GM18502 (cell line): ENCODE measurements at regions not wholly inside any gene's neighbourhood (a gene's known extent, or its start where the extent isn't known, plus 50 kb on each side); places are given as distances from the start of the nearest gene placed in this dataset.

ENCODE experiments used
- ATAC-seq: cut with Tn5 transposase; IDR thresholded peaks from one replicate; pipeline ENCODE4 v1.9.1; 2021; ENCODE audit warnings: mild to moderate bottlenecking; ENCODE audit not compliant: unreplicated experiment, poor library complexity

DNA sequence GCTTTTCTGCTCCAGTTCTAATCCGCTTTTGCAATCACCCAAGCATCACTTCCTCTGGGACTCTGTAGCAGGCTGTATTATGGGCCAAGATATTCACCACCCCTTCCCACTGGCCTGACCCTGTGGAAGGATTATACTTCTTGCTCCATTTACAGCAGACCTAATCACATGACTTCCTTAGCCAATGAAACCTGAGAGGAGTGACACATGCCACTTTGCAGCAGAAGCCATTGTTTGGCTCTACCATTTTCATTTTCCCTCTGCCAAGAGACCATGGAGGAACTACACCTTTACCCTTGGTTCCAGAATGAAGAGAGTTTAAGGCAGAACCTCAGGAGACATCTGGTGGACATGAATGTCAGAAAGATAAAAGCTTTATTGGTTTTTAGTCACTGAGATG is 134.9 kb upstream of the HSD17B12 start:
- no peak for ATAC-seq

DNA sequence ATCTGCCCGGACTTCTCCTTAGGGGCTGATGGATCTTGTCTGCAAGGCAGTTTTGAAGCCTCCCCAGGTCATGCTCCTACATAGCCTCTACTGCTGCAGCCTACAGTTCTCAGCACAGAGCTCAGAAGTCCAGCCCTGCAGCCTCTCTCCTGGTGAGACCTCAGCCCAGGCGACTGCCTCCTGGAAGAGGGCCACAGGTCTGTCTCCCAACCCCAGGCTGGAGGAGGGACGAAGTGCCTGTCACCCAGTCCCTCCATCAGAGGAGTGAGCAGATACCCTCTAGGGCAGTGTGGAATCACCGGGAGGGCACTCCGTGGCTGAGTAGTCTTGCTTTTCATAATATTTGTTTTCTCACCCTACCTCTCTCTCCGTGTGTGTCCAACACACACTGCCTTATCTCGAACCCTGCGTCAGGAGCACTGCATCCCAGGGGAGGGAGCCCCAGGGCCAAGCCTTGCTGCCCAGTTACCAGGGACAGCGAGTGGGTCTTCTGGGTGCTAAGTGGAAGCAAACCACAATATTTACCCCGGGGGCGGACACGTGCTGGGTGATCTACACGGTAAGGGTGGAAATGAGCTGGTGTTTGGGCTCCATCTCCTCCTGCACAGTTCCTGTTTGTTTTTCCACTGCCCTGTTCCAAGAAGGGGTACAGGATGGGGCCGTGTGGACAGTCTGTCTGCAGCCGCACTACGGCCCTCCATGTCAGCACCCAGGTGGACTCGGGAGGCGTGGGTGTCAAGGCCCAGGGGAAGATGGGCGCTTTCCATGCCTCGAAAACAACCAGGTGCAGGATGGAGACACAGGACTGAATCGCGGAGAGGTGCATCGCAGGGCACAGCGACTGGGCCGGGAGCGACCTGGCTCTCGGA is 133.7 kb upstream of the HSD17B12 start:
- ATAC-seq = no peak

- ATAC-seq = no peak
These were observed 133.1 kb upstream of the HSD17B12 start for GRCh38 chr11:43547430-43547831.

DNA sequence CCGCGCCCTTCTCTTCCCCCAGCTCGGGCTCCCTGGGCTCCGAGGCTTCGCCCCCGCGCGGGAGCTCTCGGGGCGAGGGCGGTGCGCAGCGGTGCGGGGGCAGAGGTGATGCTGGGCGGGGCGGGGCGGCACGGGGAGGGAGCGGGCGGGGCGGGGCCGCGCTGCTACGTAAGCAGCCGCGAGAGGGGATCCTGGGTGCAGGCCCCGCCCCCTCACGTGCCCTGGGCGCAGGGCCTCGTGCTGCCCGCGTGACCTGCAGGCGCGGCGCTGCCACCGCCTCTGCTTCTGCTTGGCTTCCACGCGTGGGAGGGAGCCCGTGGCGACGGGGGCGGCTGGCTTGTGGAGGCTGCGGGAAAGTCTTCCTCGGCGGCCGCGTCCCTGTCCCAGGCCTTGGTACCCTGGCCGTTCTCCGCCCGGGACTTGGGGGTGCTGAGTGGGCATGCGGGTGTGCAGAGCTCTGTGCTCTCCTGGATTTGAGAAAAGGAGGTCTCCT is 132.6 kb upstream of the HSD17B12 start:
- no peak for ATAC-seq

DNA sequence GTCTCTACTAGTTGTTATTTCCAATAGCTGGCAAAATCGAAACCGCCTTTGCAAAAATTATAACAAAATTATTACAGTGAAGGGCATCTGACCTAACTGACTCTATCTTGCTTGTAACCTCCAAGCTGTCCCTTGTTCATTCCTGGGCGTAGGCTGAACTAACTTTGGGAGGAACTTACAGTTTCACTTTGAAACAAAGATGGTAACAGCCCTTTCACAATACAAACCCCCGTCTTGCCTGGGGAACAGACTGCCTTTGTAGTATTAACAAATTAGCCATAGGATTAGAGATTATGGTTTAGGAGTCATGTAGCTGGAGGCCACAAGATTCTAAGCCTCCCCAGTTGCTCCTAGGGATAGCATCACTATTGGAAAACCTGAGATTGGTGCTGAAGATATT is 131.6 kb upstream of the HSD17B12 start:
- no peak for ATAC-seq

DNA sequence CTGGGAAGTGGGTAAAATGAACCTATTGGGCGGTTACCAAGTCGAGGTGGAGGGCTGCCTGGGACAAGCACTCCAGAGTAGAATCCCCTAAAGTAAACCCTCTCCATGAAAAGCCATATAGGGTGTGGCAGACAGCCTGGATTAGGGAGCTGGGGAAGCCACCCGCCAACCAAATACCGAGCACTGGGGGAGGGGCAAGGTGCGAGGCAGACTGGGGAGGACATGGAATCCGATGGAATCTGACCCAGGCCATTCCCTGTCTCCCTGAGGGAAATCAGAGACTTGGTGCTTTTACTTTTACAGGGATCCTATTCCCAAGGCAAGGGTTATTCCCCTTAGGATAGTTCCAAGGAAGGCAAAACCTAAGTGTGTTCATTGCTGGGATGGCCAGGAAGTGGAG is 130.9 kb upstream of the HSD17B12 start:
- ATAC-seq = no peak

- no peak for ATAC-seq
These were observed 129.8 kb upstream of the HSD17B12 start for GRCh38 chr11:43550714-43551113.

- ATAC-seq = no peak
These were observed 126.4 kb upstream of the HSD17B12 start for GRCh38 chr11:43554148-43554473.

- no peak for ATAC-seq
These were observed 125.4 kb upstream of the HSD17B12 start for GRCh38 chr11:43555186-43555585.

DNA sequence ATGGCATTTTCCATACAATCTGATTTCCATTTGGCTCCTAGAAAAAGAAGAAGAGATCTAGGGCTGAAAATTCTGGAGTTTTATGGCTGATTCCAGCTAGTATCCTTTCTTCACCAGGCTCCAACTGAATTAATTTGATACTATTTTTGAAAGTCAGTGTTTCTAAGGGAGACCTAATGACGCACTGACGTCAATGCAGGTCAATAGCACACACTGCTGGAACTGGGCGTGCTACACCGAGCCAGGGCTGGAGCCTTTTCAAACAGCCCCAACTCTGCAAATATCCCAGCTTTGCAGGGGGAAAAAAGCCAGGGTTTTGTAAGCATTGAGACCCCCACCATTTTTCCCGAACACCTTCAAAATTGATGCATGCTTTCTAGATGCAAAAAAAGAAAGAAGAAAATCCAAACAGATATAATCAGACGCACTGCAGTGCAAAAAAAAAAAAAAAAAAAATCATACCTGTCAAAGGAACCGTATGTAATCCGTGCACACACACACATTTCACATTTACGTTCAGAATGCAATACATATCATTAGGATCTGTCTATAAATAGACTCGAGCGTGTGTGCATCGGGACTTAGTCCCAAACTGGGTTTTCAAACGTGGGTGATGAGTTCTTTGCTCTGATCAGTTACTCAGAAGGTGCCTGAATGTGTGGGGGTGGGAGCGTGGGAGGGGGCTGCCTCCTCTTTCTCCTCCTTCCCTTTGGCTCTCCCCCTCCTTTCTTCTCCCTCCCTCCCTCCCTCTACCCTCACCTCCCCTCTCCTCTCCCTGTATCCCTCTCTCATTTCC is 124.5 kb upstream of the HSD17B12 start:
- no peak for ATAC-seq

DNA sequence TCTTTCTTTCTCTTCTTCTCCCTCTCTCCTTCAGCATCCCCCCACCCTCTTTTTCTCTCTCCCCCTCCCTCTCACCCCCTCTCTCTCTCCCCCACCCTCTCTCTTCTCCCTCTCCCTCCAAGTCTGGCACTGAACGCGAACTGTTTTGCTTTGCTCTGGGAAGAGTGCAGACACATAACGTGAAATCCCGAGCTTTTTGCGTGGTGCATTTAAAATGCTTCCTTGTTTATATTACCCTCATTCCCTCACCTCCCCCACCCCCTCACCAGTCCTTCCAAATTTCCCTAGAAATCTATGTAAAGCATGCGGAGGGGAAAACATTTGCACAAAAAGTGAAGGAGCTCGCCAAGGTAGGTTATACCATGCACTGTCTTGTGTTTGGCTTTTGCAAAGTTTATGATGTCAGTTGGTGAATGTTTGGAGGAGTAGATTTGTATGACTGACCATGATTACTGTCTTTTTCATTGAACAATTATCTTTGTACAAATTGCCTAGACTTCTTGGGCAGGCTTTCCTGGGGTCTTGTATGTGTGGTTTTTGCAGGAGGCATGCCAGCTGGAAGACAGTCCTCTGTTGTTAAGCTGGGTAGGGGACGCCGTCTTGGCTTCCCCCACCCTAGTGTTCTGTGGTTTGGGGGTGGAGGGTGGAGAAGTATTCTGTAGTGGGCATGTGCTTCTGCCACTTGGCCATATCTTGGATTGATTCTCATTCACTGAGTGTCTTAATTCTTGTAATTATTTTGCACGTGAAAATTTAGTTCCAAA is 123.7 kb upstream of the HSD17B12 start:
- no peak for ATAC-seq

DNA sequence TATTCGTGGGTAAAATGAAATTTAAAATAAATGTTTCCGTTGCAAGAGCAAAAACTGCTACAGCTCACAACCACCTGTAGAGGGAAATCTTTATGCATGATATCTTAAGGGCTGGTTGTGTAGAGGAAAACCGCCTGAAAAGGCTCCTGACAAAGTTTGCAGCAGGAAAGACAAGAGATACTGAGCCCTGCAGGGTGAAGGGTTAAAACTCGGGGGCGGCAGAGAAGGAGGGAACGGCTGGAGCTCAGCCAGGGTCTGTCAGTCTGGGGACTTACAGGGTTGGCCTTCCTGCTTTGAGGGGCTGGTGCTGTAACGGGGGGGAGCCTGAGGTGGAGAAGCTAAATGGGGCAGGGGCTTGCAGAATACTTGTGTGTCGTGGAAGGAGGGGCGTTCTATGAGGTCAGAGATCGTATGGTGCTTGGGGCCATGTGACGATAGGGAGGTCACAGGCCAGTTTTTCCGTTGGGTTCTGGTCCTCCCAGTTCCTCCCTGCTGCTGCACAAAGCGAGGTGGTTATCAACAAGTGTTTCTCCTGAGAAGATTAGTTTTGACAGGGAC is 122.9 kb upstream of the HSD17B12 start:
- no peak for ATAC-seq

GRCh38 chr11:43558146-43558545 is 122.4 kb upstream of the HSD17B12 start:
- no peak for ATAC-seq

- no peak for ATAC-seq
These were observed 121.9 kb upstream of the HSD17B12 start for GRCh38 chr11:43558556-43559127.

DNA sequence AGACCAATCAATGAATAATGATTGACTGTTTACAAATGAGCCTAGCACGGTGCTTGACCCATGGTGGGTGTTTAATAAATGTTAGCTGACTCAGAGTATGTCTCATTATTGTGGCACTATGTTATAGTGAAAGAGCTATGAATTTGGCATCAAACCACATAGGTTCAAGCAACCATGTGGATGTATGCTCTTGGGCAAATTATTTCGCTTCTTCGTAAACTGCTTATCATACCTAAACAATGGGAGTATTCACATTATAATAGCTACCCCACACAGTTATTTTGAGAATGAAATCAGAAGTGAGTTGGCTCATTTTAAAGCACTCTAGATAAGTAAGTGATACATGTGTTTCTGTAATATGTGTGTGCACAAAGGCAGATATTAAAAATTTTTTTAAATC is 118.7 kb upstream of the HSD17B12 start:
- no peak for ATAC-seq

GRCh38 chr11:43567396-43567975 is 113.1 kb upstream of the HSD17B12 start:
- peak; percentile 85 for ATAC-seq

GRCh38 chr11:43573233-43573632 is 107.3 kb upstream of the HSD17B12 start:
- no peak for ATAC-seq

- ATAC-seq = no peak
These were observed 106.7 kb upstream of the HSD17B12 start for GRCh38 chr11:43573873-43574272.

GRCh38 chr11:43574411-43574810 is 106.1 kb upstream of the HSD17B12 start:
- ATAC-seq = no peak
